HepG2 (cell line): ENCODE measurements at regions not wholly inside any gene's neighbourhood (a gene's known extent, or its start where the extent isn't known, plus 50 kb on each side); places are given as distances from the start of the nearest gene placed in this dataset.

ENCODE experiments used
- ATAC-seq: fragments of 200-7000 bp; cut with Tn5 transposase; 3 replicates; pipeline ENCODE4 v1.9.1; 2020; ENCODE audit warnings: mild to moderate bottlenecking, moderate library complexity
- BruUV-seq: library from RNA; stranded (reverse); fragments of 400-500 nt; replicated peaks from 2 replicates; lab custom pipeline; 2021; lab: Mats Ljungman, UMichigan
- CTCF ChIA-PET: fragments of 300-600 bp; formaldehyde crosslinking; extraction: SDS; loops from one replicate; lab custom pipeline; 2021; ENCODE audit warnings: low total read pairs, inconsistent platforms, low intra/inter-chr PET ratio; lab: Yijun Ruan, JAX
- POLR2A ChIA-PET: fragments of 350-600 bp; sonication (Branson Sonifier 250); formaldehyde crosslinking; loops from one replicate; lab custom pipeline; 2020; ENCODE audit warnings: antibody characterized with exemption, inconsistent platforms; lab: Yijun Ruan, JAX
- DNase-seq: peaks from one replicate; pipeline ENCODE4 v3.0.0-alpha.2; 2015; ENCODE audit warnings: low spot score
- FAIRE-seq: peaks from 3 replicates; lab custom pipeline; 2011; peaks lifted over from hg19 to GRCh38; lab: Jason Lieb, UNC
- H2AFZ ChIP-seq: one replicate; pipeline ENCODE4 v1.6.1; 2011; ENCODE audit warnings: low read length, inconsistent platforms
- H3K27ac ChIP-seq: fragments of 300-600 bp; 3 replicates; pipeline ENCODE4 v1.8.0; 2011; ENCODE audit warnings: mixed run types, mild to moderate bottlenecking, mixed read lengths, low read length, inconsistent platforms; ENCODE audit not compliant: insufficient read depth; ENCODE audit errors: extremely low read length
- H3K27me3 ChIP-seq, 2 experiments: fragments of 200-600 bp in 1 of 2; 2 replicates in 1 of 2; 3 replicates in 1 of 2; pipeline versions ENCODE4 v1.6.0 to v1.8.0; 2011; ENCODE audit warnings: low read length in 2 of 2, mild to moderate bottlenecking in 2 of 2, moderate library complexity in 2 of 2, inconsistent platforms in 1 of 2; ENCODE audit not compliant: insufficient read depth in 2 of 2, control insufficient read depth in 1 of 2
- H3K36me3 ChIP-seq, 2 experiments: fragments of 200-600 bp in 1 of 2; replicated peaks in 1 of 2; 2 replicates in 1 of 2; 3 replicates in 1 of 2; pipeline versions ENCODE4 v1.5.1 to v1.8.0; 2011; ENCODE audit warnings: low read length in 2 of 2, inconsistent platforms in 1 of 2; ENCODE audit not compliant: insufficient read depth in 2 of 2, control insufficient read depth in 1 of 2
- H3K4me1 ChIP-seq: 2 replicates; pipeline ENCODE4 v1.5.1; 2012; ENCODE audit warnings: low read length, inconsistent platforms; ENCODE audit not compliant: insufficient read depth
- H3K4me2 ChIP-seq: 2 replicates; pipeline ENCODE4 v1.6.0; 2011; ENCODE audit warnings: low read depth, low read length, inconsistent platforms
- H3K4me3 ChIP-seq, 3 experiments: fragments of 200-600 bp in 1 of 3; sonication (generic), shearing (Covaris generic) in 1 of 3; replicated peaks in 1 of 3; 2 replicates each; pipeline ENCODE4 v1.5.1; 2011 to 2016; ENCODE audit warnings: low read length in 3 of 3, inconsistent platforms in 2 of 3, low read depth in 2 of 3, mild to moderate bottlenecking in 2 of 3, control low read depth in 1 of 3, mixed read lengths in 1 of 3; ENCODE audit not compliant: insufficient read depth in 1 of 3
- H3K79me2 ChIP-seq: one replicate; pipeline ENCODE4 v1.6.1; 2011; ENCODE audit warnings: low read length, inconsistent platforms; ENCODE audit not compliant: insufficient read depth
- H3K9ac ChIP-seq: 2 replicates; pipeline ENCODE4 v1.6.0; 2011; ENCODE audit warnings: mild to moderate bottlenecking, low read depth, low read length, inconsistent platforms; ENCODE audit not compliant: insufficient read depth
- H3K9me3 ChIP-seq: 2 replicates; pipeline ENCODE4 v1.5.1; 2012; ENCODE audit warnings: mild to moderate bottlenecking, low read length
- H4K20me1 ChIP-seq: 2 replicates; pipeline ENCODE4 v1.6.0; 2011; ENCODE audit warnings: inconsistent platforms, mild to moderate bottlenecking, low read length, moderate library complexity; ENCODE audit not compliant: insufficient read depth
- KLF6 ChIP-seq: IDR thresholded peaks from 2 replicates; pipeline ENCODE4 v1.8.0; 2016; ENCODE audit warnings: missing biosample characterization, missing genetic modification reagents
- PITX1 ChIP-seq: sonication (generic); formaldehyde crosslinking; IDR thresholded peaks from 2 replicates; pipeline ENCODE4 v1.5.1; 2020; ENCODE audit warnings: mild to moderate bottlenecking, missing genetic modification reagents
- SSRP1 ChIP-seq: IDR thresholded peaks from 2 replicates; pipeline ENCODE4 v1.6.1; 2016; ENCODE audit warnings: control low read depth
- ZNF761 ChIP-seq: sonication (generic); formaldehyde crosslinking; conservative IDR thresholded peaks from 2 replicates; pipeline ENCODE4 v1.4.0; 2020; ENCODE audit warnings: mild to moderate bottlenecking, missing genetic modification reagents
- ZNF891 ChIP-seq: sonication (generic); formaldehyde crosslinking; IDR thresholded peaks from 2 replicates; pipeline ENCODE4 v1.5.0; 2020; ENCODE audit warnings: mild to moderate bottlenecking, missing genetic modification reagents
- WGBS: methylation state at CpG from one replicate; pipeline ENCODE4 v1.1.6; 2017; ENCODE audit warnings: low lambda C conversion rate; 5-methylcytosine and 5-hydroxymethylcytosine counted together
- in situ Hi-C: cut with HindIII; loops from 2 replicates; pipeline ENCODE4 v1.10.0; 2017; ENCODE audit warnings: low pct_unique_long_range_greater_than_20kb; ENCODE audit not compliant: extremely low pct_ligation_motif_present
- intact Hi-C: fragments of 100-400 bp; cut with micrococcal nuclease; formaldehyde crosslinking; loops from one replicate; pipeline ENCODE4 v1.10.0; 2022; ENCODE audit not compliant: unreplicated experiment
- TF ChIP-seq, protein P1 (sequence below): sonication (generic); formaldehyde crosslinking; IDR thresholded peaks from 2 replicates; pipeline ENCODE4 v1.4.0; 2020; ENCODE audit warnings: missing genetic modification reagents, low read depth, mild to moderate bottlenecking, borderline replicate concordance
- TF ChIP-seq, protein P2 (sequence below): sonication (generic); formaldehyde crosslinking; IDR thresholded peaks from 2 replicates; pipeline ENCODE4 v1.9.0; 2021; ENCODE audit warnings: missing genetic modification reagents, borderline replicate concordance
- TF ChIP-seq, protein P3 (sequence below): sonication (generic); formaldehyde crosslinking; IDR thresholded peaks from 2 replicates; pipeline ENCODE4 v1.4.0; 2020; ENCODE audit warnings: mild to moderate bottlenecking, missing genetic modification reagents
- TF ChIP-seq, protein P4 (sequence below): IDR thresholded peaks from 2 replicates; pipeline ENCODE4 v1.4.0; 2020; ENCODE audit warnings: mild to moderate bottlenecking, missing genetic modification reagents

DNA sequence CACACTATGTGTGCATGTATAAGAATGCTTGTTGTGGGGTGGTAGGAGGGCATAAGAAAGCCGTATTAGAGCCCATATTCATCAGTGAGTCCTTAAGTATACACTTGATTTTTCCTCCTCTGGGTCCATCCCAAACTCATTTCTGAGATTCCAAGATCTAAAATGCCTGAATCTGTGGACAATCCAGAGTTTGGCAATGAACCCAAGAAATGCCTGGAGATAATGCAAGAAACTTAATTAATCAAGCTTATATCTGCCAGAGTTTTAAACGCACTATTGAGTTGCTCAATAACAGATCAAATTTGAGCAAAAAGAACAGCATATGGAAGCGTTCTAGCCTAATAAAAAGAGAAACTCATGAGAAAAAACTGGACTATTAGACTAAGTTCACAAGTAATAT, 143.4 kb upstream of the NAV3 start:
- Histone ChIP-seq H3K9me3 (no peaks in the 10 kb centered on the region), H4K20me1 (no peaks in the 10 kb centered on the region), H2AFZ (no peak overlapping the region), H3K4me2 (no peak overlapping the region), H3K27me3 (no peaks in the 10 kb centered on the region), H3K4me1 (no peaks in the 10 kb centered on the region), H3K36me3 (no peaks in the 10 kb centered on the region), H3K4me3 (no peak overlapping the region), H3K27ac (no peak overlapping the region), H3K79me2 (no peaks in the 10 kb centered on the region), H3K9ac (no peak overlapping the region)
- BruUV-seq: no TSS peak
- CTCF ChIA-PET: no interaction called here
- POLR2A ChIA-PET: no interaction called here
- in situ Hi-C loops (loop anchor here (10.0 to 25.0 kb wide), 2 partner anchors 533 to 1075 kb away; no protein-coding TSS in a partner anchor), intact Hi-C loops (loop anchor here (5.0 kb wide), 1 partner anchor 1065 kb away; no protein-coding TSS in a partner anchor)
- 4% methylated on average over 3 of the region's 3 CpGs for WGBS
- ATAC-seq (no peak), FAIRE-seq (no peak), DNase-seq (no peak)
- TF ChIP-seq, protein P1, sequence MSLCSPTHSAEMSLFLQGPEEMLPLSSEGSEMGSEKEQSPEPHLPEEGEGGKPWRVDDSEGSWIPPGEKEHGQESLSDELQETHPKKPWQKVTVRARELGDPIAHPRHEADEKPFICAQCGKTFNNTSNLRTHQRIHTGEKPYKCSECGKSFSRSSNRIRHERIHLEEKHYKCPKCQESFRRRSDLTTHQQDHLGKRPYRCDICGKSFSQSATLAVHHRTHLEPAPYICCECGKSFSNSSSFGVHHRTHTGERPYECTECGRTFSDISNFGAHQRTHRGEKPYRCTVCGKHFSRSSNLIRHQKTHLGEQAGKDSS (CRISPR knock-in tag): no peak
- TF ChIP-seq, protein P2, sequence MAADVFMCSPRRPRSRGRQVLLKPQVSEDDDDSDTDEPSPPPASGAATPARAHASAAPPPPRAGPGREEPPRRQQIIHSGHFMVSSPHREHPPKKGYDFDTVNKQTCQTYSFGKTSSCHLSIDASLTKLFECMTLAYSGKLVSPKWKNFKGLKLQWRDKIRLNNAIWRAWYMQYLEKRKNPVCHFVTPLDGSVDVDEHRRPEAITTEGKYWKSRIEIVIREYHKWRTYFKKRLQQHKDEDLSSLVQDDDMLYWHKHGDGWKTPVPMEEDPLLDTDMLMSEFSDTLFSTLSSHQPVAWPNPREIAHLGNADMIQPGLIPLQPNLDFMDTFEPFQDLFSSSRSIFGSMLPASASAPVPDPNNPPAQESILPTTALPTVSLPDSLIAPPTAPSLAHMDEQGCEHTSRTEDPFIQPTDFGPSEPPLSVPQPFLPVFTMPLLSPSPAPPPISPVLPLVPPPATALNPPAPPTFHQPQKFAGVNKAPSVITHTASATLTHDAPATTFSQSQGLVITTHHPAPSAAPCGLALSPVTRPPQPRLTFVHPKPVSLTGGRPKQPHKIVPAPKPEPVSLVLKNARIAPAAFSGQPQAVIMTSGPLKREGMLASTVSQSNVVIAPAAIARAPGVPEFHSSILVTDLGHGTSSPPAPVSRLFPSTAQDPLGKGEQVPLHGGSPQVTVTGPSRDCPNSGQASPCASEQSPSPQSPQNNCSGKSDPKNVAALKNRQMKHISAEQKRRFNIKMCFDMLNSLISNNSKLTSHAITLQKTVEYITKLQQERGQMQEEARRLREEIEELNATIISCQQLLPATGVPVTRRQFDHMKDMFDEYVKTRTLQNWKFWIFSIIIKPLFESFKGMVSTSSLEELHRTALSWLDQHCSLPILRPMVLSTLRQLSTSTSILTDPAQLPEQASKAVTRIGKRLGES: no peak
- TF ChIP-seq SSRP1: no peak
- TF ChIP-seq, protein P3, sequence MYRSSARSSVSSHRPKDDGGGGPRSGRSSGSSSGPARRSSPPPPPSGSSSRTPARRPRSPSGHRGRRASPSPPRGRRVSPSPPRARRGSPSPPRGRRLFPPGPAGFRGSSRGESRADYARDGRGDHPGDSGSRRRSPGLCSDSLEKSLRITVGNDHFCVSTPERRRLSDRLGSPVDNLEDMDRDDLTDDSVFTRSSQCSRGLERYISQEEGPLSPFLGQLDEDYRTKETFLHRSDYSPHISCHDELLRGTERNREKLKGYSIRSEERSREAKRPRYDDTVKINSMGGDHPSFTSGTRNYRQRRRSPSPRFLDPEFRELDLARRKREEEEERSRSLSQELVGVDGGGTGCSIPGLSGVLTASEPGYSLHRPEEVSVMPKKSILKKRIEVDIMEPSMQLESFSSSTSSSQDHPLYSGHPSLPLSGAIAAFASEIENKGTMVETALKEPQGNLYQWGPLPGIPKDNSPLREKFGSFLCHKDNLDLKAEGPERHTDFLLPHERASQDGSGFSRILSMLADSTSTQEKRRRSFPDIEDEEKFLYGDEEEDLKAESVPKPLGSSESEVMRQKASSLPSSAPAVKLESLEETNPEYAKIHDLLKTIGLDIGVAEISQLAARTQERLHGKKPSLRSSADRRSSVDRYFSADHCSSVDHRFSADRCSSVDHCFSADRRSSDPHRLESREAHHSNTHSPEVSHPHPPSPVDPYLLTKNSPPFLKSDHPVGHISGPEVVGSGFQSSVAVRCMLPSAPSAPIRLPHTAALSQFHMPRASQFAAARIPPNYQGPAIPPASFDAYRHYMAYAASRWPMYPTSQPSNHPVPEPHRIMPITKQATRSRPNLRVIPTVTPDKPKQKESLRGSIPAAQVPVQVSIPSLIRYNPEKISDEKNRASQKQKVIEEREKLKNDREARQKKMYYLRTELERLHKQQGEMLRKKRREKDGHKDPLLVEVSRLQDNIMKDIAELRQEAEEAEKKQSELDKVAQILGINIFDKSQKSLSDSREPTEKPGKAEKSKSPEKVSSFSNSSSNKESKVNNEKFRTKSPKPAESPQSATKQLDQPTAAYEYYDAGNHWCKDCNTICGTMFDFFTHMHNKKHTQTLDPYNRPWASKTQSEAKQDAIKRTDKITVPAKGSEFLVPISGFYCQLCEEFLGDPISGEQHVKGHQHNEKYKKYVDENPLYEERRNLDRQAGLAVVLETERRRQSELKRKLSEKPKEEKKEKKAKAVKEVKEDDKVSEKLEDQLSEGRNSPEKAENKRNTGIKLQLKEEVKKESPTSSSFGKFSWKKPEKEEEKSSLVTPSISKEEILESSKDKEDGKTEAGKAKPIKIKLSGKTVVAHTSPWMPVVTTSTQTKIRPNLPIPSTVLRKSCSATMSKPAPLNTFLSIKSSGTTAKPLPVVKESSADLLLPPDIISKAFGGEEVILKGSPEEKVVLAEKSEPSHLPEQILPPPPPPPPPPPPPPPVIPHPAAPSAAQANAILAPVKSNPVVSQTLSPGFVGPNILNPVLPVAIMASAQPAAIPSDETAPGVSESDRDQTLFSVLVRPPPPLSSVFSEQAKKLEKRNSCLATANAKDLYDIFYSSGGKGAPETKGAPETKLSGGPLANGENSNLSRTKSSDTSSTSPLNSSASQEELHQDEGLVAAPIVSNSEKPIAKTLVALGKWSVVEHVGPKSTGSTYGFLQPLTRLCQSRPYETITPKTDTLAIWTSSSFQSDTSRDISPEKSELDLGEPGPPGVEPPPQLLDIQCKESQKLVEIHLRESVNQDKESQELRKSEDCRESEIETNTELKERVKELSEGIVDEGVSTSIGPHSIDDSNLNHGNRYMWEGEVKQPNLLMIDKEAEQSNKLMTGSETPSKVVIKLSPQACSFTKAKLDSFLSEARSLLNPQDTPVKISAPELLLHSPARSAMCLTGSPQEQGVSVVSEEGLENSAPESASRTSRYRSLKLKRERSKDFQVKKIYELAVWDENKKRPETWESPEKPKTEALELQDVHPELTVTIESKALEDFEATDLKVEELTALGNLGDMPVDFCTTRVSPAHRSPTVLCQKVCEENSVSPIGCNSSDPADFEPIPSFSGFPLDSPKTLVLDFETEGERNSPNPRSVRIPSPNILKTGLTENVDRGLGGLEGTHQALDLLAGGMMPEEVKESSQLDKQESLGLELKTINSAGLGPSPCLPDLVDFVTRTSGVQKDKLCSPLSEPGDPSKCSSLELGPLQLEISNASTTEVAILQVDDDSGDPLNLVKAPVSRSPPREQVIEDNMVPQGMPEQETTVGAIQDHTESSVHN: no peak
- no peak for TF ChIP-seq ZNF891
- no peak for TF ChIP-seq KLF6 (CRISPR knock-in tag)
- no peak for TF ChIP-seq PITX1
- TF ChIP-seq, protein P4, sequence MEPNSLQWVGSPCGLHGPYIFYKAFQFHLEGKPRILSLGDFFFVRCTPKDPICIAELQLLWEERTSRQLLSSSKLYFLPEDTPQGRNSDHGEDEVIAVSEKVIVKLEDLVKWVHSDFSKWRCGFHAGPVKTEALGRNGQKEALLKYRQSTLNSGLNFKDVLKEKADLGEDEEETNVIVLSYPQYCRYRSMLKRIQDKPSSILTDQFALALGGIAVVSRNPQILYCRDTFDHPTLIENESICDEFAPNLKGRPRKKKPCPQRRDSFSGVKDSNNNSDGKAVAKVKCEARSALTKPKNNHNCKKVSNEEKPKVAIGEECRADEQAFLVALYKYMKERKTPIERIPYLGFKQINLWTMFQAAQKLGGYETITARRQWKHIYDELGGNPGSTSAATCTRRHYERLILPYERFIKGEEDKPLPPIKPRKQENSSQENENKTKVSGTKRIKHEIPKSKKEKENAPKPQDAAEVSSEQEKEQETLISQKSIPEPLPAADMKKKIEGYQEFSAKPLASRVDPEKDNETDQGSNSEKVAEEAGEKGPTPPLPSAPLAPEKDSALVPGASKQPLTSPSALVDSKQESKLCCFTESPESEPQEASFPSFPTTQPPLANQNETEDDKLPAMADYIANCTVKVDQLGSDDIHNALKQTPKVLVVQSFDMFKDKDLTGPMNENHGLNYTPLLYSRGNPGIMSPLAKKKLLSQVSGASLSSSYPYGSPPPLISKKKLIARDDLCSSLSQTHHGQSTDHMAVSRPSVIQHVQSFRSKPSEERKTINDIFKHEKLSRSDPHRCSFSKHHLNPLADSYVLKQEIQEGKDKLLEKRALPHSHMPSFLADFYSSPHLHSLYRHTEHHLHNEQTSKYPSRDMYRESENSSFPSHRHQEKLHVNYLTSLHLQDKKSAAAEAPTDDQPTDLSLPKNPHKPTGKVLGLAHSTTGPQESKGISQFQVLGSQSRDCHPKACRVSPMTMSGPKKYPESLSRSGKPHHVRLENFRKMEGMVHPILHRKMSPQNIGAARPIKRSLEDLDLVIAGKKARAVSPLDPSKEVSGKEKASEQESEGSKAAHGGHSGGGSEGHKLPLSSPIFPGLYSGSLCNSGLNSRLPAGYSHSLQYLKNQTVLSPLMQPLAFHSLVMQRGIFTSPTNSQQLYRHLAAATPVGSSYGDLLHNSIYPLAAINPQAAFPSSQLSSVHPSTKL (CRISPR knock-in tag): no peak
- no peak for TF ChIP-seq ZNF761 (CRISPR knock-in tag)
